ENCODE measurements at regions not wholly inside any gene's neighbourhood (a gene's known extent, or its start where the extent isn't known, plus 50 kb on each side); places are given as distances from the start of the nearest gene placed in this dataset.

- DNase-seq (ENCODE audit: low read depth in 1 of 2, low spot score in 1 of 2) = no peak
- H3K4me3 ChIP-seq (replicated peaks; ENCODE audit: insufficient read depth, low read length) = no peak overlapping the region
- no peak overlapping the region for H3K27ac ChIP-seq (replicated peaks)
- TF ChIP-seq REST (IDR thresholded peaks at IDR 0.05; ENCODE audit: insufficient replicate concordance, low read depth) = no peak
- no peak for TF ChIP-seq GABPA (IDR thresholded peaks at IDR 0.05; ENCODE audit: low read depth)
- TF ChIP-seq POLR2AphosphoS5 (IDR thresholded peaks at IDR 0.05; ENCODE audit: low read depth) = no peak
- TF ChIP-seq SPI1 (IDR thresholded peaks at IDR 0.05; ENCODE audit: borderline replicate concordance, low read depth) = no peak
- no peak for TF ChIP-seq CTCF (IDR thresholded peaks at IDR 0.05; ENCODE audit: insufficient read depth, low read length)
- H3K27me3 ChIP-seq (ENCODE audit: insufficient read depth, poor library complexity, severe bottlenecking) = no peaks in the 10 kb centered on the region
These were observed 1481.4 kb downstream of the BRD1 start for GRCh38 chr22:48346311-48346710.

DNA sequence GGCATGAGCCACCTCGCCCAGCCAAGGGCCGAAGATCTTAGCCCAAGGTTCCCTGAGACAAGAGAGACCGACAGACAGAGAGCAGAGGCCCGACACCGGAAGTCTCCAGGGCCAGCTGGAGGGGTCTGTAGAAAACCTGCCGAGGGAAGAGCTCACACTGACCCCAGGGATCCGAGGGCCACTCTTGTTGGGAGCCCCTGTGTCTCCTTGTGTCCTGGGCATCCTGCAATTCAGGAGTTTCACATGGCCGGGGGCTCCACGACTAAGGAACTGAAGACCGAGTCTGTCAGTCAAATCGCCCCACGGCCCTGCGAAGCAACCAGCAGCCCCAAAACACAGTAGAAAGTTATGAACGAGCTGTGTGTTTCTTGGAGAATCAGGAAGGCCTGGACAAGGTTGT lies 1482.0 kb downstream of the BRD1 start:
- Histone ChIP-seq H3K27ac (replicated peaks) (no peak overlapping the region), H3K27me3 (ENCODE audit: insufficient read depth, poor library complexity, severe bottlenecking) (no peaks in the 10 kb centered on the region), H3K4me3 (replicated peaks; ENCODE audit: insufficient read depth, low read length) (no peak overlapping the region)
- TF ChIP-seq CTCF (IDR thresholded peaks at IDR 0.05; ENCODE audit: insufficient read depth, low read length) = no peak
- no peak for TF ChIP-seq SPI1 (IDR thresholded peaks at IDR 0.05; ENCODE audit: borderline replicate concordance, low read depth)
- TF ChIP-seq REST (IDR thresholded peaks at IDR 0.05; ENCODE audit: insufficient replicate concordance, low read depth) = no peak
- TF ChIP-seq GABPA (IDR thresholded peaks at IDR 0.05; ENCODE audit: low read depth) = no peak
- no peak for TF ChIP-seq POLR2AphosphoS5 (IDR thresholded peaks at IDR 0.05; ENCODE audit: low read depth)
- no peak for DNase-seq (ENCODE audit: low read depth in 1 of 2, low spot score in 1 of 2)

DNA sequence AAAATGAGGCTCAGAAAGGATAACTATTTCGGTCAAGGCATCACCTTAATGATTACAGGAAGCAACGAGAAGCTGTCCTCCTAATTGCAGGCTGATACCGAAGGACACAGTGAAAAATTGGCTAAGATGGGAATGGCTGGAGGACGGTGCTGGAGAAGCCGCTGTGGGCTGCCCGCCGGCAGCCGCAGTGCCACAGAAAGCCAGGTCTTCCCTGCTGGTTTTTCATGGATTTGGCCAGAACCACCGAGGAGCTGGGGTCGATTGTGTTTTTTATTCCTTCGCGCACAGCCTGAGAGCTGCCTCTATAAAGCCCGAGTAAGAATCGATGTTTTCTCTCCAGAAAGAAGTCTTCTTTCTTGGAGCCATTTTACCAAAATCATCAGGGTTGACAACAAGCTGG lies 1484.2 kb downstream of the BRD1 start:
- no peak for DNase-seq (ENCODE audit: low read depth in 1 of 2, low spot score in 1 of 2)

More for the DNA sequence above, 1484.2 kb downstream of the BRD1 start:
- TF ChIP-seq POLR2AphosphoS5 (IDR thresholded peaks at IDR 0.05; ENCODE audit: low read depth) = no peak
- no peak for TF ChIP-seq GABPA (IDR thresholded peaks at IDR 0.05; ENCODE audit: low read depth)
- TF ChIP-seq CTCF (IDR thresholded peaks at IDR 0.05; ENCODE audit: insufficient read depth, low read length) = no peak
- no peak for TF ChIP-seq REST (IDR thresholded peaks at IDR 0.05; ENCODE audit: insufficient replicate concordance, low read depth)
- TF ChIP-seq SPI1 (IDR thresholded peaks at IDR 0.05; ENCODE audit: borderline replicate concordance, low read depth) = no peak
- no peaks in the 10 kb centered on the region for H3K27me3 ChIP-seq (ENCODE audit: insufficient read depth, poor library complexity, severe bottlenecking)
- no peak overlapping the region for H3K4me3 ChIP-seq (replicated peaks; ENCODE audit: insufficient read depth, low read length)
- no peak overlapping the region for H3K27ac ChIP-seq (replicated peaks)

All from HL-60 (cell line).